Epidermal melanocyte (primary cell): ENCODE measurements at regions not wholly inside any gene's neighbourhood (a gene's known extent, or its start where the extent isn't known, plus 50 kb on each side); places are given as distances from the start of the nearest gene placed in this dataset.

Experiments used
- DNase-seq: peaks from one replicate; pipeline ENCODE4 v3.0.0; 2011; ENCODE audit warnings: low spot score; ENCODE audit not compliant: insufficient read length

GRCh38 chr2:18837240-18837639 is 247.9 kb upstream of the NT5C1B start:
- DNase-seq: no peak

- no peak for DNase-seq
Measured at GRCh38 chr2:18836436-18836835, 247.1 kb upstream of the NT5C1B start.

- no peak for DNase-seq
Measured at GRCh38 chr2:18835787-18836186, 246.4 kb upstream of the NT5C1B start.

DNA sequence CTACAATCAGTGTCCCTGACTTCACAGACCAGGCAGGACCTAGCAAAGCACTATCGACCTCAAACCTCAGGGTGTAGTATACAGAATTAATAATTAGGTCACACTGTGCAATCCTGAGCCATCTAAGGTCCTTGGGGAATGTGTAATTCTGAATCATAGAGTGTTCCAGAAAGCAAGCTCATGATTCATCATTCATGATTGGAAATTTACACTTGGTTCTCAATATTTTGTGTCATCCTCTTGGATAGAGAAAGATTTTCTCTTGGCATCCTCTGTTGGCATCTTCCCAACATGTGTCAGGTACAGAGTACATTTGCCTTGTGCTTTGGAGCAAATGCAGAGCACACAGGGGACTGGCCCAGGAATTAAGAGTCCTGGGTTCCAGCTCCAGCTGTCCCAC is 245.0 kb upstream of the NT5C1B start:
- DNase-seq: no peak

DNA sequence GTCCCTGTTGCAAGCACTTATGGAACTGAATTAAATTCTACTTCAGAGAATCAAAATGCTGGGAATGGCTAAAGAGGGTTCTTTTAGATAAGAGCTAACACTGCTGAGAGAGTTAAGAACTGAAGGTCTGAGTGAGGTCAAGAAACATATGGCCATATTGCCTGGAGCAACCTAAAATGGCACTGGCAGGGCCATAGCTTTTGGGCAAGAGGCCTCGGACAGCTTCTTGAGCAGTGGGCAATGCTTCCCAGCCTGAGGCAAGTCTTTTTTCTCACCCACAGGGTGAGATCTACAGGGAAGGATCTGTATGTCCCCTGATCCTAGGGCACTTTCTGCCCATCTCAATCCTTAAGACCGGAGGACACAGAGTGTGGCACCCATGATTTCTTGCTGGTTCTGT is 244.6 kb upstream of the NT5C1B start:
- DNase-seq: no peak

DNA sequence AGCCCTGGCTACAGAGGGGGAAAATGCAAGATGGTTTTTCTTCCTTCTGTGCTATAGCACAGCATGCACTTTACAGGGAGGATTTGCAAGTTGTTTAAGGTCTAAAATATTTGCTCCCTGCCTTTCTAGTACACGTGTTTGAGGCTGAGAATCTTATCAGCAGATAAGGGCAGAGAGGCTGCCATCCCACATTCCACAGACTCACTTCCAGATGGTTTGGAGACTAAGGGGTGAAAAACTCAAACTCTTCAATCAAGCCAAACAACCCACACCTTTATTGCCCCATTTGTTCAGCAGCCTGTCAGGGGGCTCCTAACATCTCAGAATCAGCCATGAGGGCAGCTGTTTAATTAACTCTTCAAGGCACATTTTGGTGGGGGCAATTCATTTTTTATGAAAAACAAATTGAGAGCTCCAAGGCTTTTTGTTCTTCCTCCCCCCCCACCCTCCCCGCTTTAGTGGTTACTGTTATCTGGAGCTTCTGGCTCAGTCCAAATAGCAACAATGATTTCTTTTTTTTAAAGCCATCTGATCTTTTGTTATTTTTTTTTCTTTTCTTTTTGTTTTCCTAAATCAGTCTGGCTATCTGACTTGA is 242.6 kb upstream of the NT5C1B start:
- DNase-seq: no peak

GRCh38 chr2:18830962-18831361 is 241.6 kb upstream of the NT5C1B start:
- no peak for DNase-seq

DNA sequence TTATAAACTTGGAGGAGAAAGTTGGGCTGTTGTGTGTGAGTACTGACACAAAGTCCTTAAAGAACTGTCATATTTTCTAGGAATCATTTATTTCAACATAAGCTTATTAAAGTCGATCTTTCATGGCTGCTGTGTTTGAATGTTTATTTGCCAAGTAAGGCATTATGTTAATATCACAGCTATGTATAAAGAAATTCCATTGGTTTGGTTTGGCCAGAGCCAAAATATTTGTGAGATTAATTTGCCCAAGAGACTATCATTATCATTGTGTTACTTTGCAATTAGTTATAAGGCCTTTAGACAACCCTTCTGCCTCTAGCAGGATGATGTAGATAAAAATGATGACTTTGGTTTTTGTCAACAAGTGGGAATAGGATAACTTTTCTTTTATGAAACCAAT is 240.6 kb upstream of the NT5C1B start:
- DNase-seq: no peak

DNA sequence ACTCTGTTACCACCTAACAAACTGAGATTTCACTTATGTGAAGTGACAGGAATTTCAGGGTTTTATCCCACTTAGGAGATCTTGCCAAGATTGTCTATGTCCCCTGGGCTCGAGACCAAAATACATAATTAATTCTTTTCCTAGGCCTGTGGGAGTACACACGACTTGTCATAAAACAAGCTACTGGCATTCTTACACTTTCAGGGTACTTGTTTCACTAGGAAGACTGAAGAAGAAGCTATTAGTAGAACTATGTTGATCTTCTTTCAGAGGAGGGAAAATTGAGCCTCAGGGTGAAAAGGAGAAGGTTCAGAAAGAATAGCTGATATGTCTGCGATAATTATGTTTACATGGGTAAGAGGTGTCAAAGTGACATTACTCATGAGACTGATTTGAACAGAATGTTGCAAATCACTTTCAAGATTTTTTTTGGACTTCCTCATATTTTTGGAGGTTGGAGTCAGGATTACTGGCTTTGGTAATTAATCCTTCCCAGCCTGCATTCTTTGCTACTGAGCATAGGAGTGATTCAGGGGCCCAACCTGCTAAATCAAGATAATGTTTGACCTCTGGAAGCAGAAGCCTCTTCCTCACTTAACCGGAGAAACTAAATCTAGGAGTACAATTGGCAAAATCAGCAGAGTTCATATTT is 240.0 kb upstream of the NT5C1B start:
- no peak for DNase-seq

- DNase-seq: no peak
Measured at GRCh38 chr2:18828296-18828695, 238.9 kb upstream of the NT5C1B start.

GRCh38 chr2:18825838-18826237 is 236.5 kb upstream of the NT5C1B start:
- no peak for DNase-seq

GRCh38 chr2:18824915-18825314 is 235.5 kb upstream of the NT5C1B start:
- no peak for DNase-seq

- no peak for DNase-seq
Measured at GRCh38 chr2:18824325-18824790, 235.0 kb upstream of the NT5C1B start.

DNA sequence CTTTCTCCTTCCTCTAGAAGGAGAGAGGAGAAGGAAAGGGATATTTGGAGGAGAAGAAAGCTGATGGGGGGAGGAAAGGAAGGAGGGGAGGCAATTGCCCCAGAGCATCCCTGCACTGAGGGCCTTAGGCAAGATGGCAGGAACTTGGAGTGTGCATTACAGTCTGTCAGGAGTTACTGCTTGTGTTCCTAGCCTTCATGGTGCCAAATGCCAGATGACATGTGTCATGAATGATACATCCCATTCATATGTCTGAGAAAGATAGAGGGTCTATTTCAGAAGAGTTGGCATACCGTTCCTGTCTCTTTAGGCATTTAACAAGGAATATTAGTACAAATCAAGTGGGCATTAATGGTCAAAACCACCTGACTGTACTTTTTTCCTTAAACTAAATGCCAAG is 232.1 kb upstream of the NT5C1B start:
- no peak for DNase-seq

- DNase-seq: no peak
Measured at GRCh38 chr2:18820966-18821365, 231.6 kb upstream of the NT5C1B start.

DNA sequence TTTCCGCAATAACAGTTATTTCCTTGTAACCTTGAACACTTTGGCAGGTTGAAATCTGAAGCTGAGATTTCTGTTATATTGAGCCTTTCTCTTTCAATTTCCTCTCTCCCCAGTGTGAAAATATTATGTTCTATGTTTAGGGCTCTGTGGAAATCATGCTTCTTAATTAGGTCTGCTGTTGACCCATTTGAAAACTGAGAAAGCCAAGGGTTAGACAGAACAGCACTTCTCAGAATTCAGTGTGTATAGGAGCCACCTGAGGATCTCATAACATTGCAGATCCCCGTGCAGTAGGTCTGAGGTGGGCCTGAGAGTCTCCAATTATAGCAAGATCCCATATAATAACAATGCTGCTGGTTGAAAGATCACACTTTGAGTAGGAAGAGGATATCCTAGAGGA is 230.2 kb upstream of the NT5C1B start:
- no peak for DNase-seq

- DNase-seq: no peak
Measured at GRCh38 chr2:18814387-18814786, 225.0 kb upstream of the NT5C1B start.

- no peak for DNase-seq
Measured at GRCh38 chr2:18804536-18804935, 215.2 kb upstream of the NT5C1B start.

DNA sequence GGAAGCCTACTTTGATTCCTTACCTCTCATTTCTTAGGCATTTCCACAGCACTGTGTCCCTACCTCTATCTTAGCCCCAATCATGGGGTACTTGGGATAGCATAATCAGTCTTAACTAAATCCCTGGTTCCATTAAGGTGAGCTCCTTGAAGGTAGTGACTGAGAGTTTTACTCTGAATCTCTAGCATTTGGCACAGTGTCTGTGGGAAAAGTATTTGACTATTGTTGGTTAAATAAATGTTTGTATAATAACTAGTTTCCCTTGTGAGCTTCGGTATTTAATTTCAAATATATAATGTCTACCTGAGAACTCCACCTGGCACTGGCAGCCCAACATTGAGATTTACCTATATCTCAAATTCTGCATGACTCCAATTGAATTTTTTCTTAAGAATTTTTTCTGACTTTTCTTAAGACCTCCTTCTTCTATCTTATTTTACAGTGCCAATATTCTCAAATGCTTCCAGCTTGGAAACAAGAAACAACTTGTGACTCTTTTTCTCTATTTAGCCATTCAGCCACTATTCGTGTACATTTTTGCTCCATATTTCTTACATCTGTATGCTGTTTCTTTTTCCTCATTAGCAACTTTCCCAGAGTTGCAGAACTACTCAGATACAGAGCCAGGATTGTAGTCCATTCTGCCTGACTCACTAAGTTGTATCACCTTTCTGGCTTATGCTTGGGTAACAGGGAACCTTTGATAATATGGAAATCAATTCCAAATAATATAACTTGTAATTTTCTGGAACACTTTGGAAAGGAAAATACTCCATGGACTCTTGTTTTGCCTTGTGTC is 214.0 kb upstream of the NT5C1B start:
- DNase-seq: no peak

DNA sequence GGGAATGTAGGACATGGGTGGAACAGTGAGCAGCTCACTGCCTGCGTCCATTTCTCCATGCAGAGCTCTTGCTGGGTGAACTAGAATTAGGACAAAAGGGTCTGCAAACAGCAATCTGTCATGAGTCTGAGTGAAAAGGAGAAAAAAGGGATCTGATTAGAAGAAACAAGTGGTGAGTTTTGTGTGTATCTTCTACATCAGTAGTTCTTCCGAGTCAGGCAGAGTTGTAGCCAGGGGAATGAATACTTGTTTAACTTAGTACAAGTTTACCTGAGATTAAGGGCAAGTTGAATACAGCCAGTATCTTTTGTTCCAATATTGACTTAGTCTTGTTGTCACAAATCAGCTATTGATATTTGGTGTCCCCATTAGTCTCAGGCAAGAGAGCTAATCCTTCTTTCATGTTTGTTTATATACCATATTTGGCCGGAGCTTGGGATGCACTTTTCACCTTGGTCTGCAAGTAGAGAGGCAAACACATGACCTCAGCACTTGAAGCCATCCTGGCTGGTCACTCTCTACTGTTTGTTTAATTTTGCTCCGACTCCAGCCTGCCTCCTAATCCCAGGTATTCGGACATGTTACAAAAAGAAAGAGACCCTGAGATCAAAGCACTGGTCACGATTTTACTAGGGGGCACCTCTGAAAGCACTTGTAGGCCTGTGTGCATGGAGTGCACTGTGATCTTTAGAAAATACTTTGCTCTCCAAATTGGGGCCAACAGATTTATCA is 211.0 kb upstream of the NT5C1B start:
- no peak for DNase-seq

DNA sequence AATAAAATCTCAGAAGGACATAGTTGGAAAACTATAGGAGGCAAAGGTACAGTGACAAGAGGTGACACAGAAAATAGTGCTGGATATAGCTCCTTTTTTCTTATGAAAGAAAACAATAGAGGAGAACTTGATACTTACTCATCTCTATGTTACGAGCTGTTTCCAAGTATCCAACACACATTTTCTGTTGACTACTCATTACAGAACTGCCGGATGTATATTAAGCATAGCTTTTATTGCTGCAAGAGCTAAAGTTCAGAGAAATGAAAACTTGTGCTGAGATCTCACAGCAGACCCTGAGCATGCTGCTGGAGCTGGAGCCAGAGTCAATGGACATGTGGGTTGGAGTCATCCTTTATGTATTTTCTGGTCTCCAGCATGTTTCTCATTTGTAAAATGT is 210.0 kb upstream of the NT5C1B start:
- DNase-seq: no peak
